ENCODE measurements at regions not wholly inside any gene's neighbourhood (a gene's known extent, or its start where the extent isn't known, plus 50 kb on each side); places are given as distances from the start of the nearest gene placed in this dataset.
"Not testable (repeated sequence)": the region's sequence is repeated elsewhere in the genome, so short reads cannot be mapped to it uniquely, and the experiment has no call there.

DNA sequence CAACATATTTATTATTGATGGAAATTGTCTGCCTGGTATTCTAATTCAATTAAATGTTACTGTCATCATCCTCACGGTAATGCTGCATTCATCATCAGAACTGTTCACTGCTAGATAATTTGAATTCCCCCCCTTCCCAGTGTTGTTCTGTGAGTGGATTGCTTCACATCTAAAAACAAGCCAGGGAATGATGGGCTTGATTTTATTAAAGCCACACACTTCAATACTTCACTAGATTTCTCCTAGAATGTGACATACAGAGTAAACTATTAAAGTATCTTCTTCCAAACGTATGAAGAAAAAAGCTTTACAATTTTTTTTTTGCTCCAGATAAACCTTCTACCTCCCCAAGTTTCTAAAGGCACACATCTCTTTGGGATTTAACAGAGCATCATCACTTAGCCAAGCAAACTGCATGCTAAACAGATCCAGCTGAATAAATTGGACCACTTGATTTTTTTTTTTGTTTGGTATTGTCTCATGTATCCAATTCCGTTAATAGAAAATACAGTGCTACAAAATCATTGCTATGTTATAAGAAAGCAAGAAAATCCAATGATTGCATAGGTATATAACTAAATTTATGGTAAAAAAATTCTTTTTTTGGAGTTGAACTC, 692.4 kb downstream of the MTRR start:
- H3K36me3 ChIP-seq = no peaks in the 10 kb centered on the region
- no peaks in the 10 kb centered on the region for H3K4me1 ChIP-seq
- no peak overlapping the region for H3K4me3 ChIP-seq
- no peaks in the 10 kb centered on the region for H3K27me3 ChIP-seq (replicated peaks in 1 of 7)
- TF ChIP-seq POLR2A (IDR thresholded peaks at IDR 0.05) (no peak), CTCF (IDR thresholded peaks at IDR 0.05 in 8 of 11, conservative IDR thresholded peaks at IDR 0.05 in 3 of 11) (no peak), POLR2AphosphoS5 (IDR thresholded peaks at IDR 0.05) (no peak)
- DNase-seq = no peak
- 71 to 89% (median 83%) methylated on average over 3 of the region's 3 CpGs for WGBS, 5 donors
- intact Hi-C loops (cut with DNase I; ENCODE audit: low total_unique reads) = no loop called here
- peaks cover 0 to 3% (median under 1%) of the 10 kb centered on the region in 8 donors for H3K9me3 ChIP-seq
- H3K27ac ChIP-seq = no peak overlapping the region

DNA sequence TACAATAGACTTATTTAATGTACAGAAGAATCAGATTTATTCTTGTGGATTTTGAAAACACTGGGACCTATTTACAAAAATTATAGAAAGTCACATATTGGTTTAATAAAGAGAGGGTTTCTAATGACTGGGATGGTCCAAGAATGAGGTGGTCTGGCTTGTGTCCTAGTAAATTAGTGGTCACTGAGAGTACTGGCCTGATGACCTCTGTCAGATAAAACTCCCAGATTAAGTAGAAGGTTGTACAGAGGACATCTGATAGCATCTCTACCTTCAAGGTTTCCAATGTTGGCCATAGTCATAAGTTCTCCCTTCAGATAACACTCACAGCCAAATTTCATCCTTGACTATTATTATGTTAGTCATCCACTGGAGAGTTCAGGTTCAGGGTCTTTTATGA, 692.9 kb downstream of the MTRR start:
- TF ChIP-seq CTCF (IDR thresholded peaks at IDR 0.05 in 8 of 11, conservative IDR thresholded peaks at IDR 0.05 in 3 of 11) (no peak), POLR2A (IDR thresholded peaks at IDR 0.05) (no peak), POLR2AphosphoS5 (IDR thresholded peaks at IDR 0.05) (no peak)
- H3K9me3 ChIP-seq = no peaks in the 10 kb centered on the region

DNA sequence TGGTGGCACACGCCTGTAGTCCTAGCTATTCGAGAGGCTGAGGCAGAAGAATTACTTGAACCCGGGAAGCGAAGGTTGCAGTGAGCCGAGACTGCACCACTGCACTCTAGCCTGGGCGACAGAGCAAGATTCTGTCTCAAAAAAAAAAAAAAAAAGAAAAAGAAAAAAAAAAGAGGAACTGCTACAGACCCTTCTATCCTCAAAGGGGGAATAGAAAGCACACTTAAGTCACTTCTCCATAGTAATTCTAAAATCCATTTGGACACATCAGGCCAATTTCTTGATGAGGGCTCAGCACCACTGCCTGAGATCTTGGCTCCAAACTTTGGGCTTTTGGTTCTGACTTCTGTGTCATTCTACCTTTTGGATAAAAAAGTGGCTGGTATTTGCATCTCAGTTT, 694.6 kb downstream of the MTRR start:
- 57 to 77% (median 72%) methylated on average over 6 of the region's 6 CpGs for WGBS, 5 donors
- H3K36me3 ChIP-seq; H3K4me3 ChIP-seq; H3K27me3 ChIP-seq (replicated peaks in 1 of 7); H3K27ac ChIP-seq; H3K4me1 ChIP-seq; DNase-seq; H3K9me3 ChIP-seq; intact Hi-C loops (cut with DNase I; ENCODE audit: low total_unique reads): not testable (repeated sequence)

More for the DNA sequence above, 692.9 kb downstream of the MTRR start:
- Histone ChIP-seq H3K4me1 (no peaks in the 10 kb centered on the region), H3K4me3 (no peak overlapping the region), H3K36me3 (no peaks in the 10 kb centered on the region), H3K27ac (no peak overlapping the region), H3K27me3 (replicated peaks in 1 of 7) (no peaks in the 10 kb centered on the region)
- intact Hi-C loops (cut with DNase I; ENCODE audit: low total_unique reads) = no loop called here
- DNase-seq = no peak

- WGBS, 5 donors = 67 to 82% (median 75%) methylated on average over 6 of the region's 6 CpGs
- no peaks in the 10 kb centered on the region for H3K9me3 ChIP-seq
Measured at GRCh38 chr5:8568858-8569257, 699.9 kb downstream of the MTRR start.

More at GRCh38 chr5:8568858-8569257, 699.9 kb downstream of the MTRR start:
- Histone ChIP-seq H3K36me3 (no peaks in the 10 kb centered on the region), H3K4me3 (no peak overlapping the region), H3K27me3 (replicated peaks in 1 of 7) (no peaks in the 10 kb centered on the region), H3K27ac (no peak overlapping the region), H3K4me1 (no peaks in the 10 kb centered on the region)
- DNase-seq = no peak
- TF ChIP-seq POLR2AphosphoS5 (IDR thresholded peaks at IDR 0.05) = no peak
- no peak for TF ChIP-seq POLR2A (IDR thresholded peaks at IDR 0.05)
- TF ChIP-seq CTCF (IDR thresholded peaks at IDR 0.05 in 8 of 11, conservative IDR thresholded peaks at IDR 0.05 in 3 of 11) = no peak
- intact Hi-C loops (cut with DNase I; ENCODE audit: low total_unique reads) = no loop called here
